Caco-2 (cell line): ENCODE measurements at regions not wholly inside any gene's neighbourhood (a gene's known extent, or its start where the extent isn't known, plus 50 kb on each side); places are given as distances from the start of the nearest gene placed in this dataset.

ENCODE experiments used
- BruUV-seq: library from RNA; stranded (reverse); fragments of 400-500 nt; replicated peaks from 2 replicates; lab custom pipeline; 2021; lab: Mats Ljungman, UMichigan
- CTCF ChIA-PET: fragments of 300-600 bp; sonication (Branson Sonifier 250); formaldehyde crosslinking; loops from one replicate; lab custom pipeline; 2022; ENCODE audit warnings: antibody characterized with exemption; lab: Charles Lee
- POLR2A ChIA-PET: fragments of 300-600 bp; sonication (Branson Sonifier 250); formaldehyde crosslinking; loops from one replicate; lab custom pipeline; 2022; ENCODE audit warnings: antibody characterized with exemption; lab: Charles Lee
- DNase-seq, 2 experiments: peaks; one replicate each; pipeline versions ENCODE4 v3.0.0 to v3.0.0-alpha.2; 2020 to 2022
- H3K27me3 ChIP-seq: replicated peaks from 2 replicates; pipeline ENCODE4 v1.6.0; 2011; ENCODE audit warnings: low read length; ENCODE audit not compliant: control insufficient read depth, insufficient read depth
- H3K36me3 ChIP-seq: 2 replicates; pipeline ENCODE4 v1.5.1; 2011; ENCODE audit warnings: low read length; ENCODE audit not compliant: control insufficient read depth, insufficient read depth
- H3K4me1 ChIP-seq: fragments of 250-450 bp; sonication (Bioruptor Pico); 2 replicates; pipeline ENCODE4 v1.5.1; 2020; ENCODE audit warnings: mild to moderate bottlenecking
- H3K4me3 ChIP-seq: 2 replicates; pipeline ENCODE4 v1.5.1; 2011; ENCODE audit warnings: low read depth, mild to moderate bottlenecking, control low read depth, low read length
- H3K9me3 ChIP-seq: fragments of 250-450 bp; sonication (Bioruptor Pico); 2 replicates; pipeline ENCODE4 v1.5.1; 2020; ENCODE audit warnings: mild to moderate bottlenecking, moderate library complexity
- H3K27ac Mint-ChIP-seq: one replicate; pipeline ENCODE4 v1.8.0; 2022; ENCODE audit warnings: mixed read lengths; ENCODE audit not compliant: unreplicated experiment
- H3K27me3 Mint-ChIP-seq: one replicate; pipeline ENCODE4 v1.8.0; 2022; ENCODE audit warnings: mixed read lengths; ENCODE audit not compliant: insufficient read depth, unreplicated experiment
- H3K36me3 Mint-ChIP-seq: one replicate; pipeline ENCODE4 v1.8.0; 2022; ENCODE audit warnings: mild to moderate bottlenecking, mixed read lengths; ENCODE audit not compliant: insufficient read depth, unreplicated experiment
- H3K4me1 Mint-ChIP-seq: one replicate; pipeline ENCODE4 v1.8.0; 2022; ENCODE audit warnings: low read depth, mixed read lengths; ENCODE audit not compliant: unreplicated experiment
- H3K4me3 Mint-ChIP-seq: one replicate; pipeline ENCODE4 v1.8.0; 2022; ENCODE audit warnings: mild to moderate bottlenecking, moderate library complexity, mixed read lengths; ENCODE audit not compliant: unreplicated experiment
- H3K9me3 Mint-ChIP-seq: one replicate; pipeline ENCODE4 v1.8.0; 2022; ENCODE audit warnings: mixed read lengths; ENCODE audit not compliant: unreplicated experiment
- intact Hi-C: fragments of 100-400 bp; cut with micrococcal nuclease; formaldehyde crosslinking; loops from one replicate; pipeline ENCODE4 v1.10.0; 2022; ENCODE audit not compliant: unreplicated experiment
- TF ChIP-seq, protein P1 (sequence below), 2 experiments: fragments of 200-600 bp in 1 of 2; IDR thresholded peaks; 1 replicate in 1 of 2; 2 replicates in 1 of 2; pipeline versions ENCODE4 v1.5.1 to v1.8.0; 2011 to 2022; ENCODE audit warnings: antibody characterized with exemption in 1 of 2, control low read depth in 1 of 2, inconsistent platforms in 1 of 2, low read depth in 1 of 2, low read length in 1 of 2, mild to moderate bottlenecking in 1 of 2, moderate library complexity in 1 of 2; ENCODE audit not compliant: insufficient read depth in 1 of 2, severe bottlenecking in 1 of 2, unreplicated experiment in 1 of 2

DNA sequence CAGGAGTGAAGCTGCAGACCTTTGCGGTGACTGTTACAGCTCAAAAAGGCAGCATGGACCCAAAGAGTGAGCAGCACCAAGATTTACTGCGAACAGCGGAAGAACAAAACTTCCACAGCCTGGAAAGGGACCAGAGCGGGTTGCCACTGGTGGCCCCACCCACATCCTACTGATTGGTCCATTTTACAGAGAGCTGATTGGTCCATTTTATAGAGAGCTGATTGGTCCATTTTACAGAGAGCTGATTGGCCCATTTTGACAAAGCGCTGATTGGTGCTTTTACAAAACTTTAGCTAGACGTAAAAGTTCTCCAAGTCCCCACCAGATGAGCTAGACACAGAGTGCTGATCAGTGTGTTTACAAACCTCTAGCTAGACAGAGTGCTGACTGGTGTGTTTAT lies 134.2 kb upstream of the FRG1 start:
- Mint-ChIP-seq H3K4me1 (no peaks in the 10 kb centered on the region), H3K9me3 (peaks cover 17% of the 10 kb centered on the region), H3K27ac (no peak overlapping the region), H3K4me3 (no peak overlapping the region), H3K36me3 (peaks cover 9% of the 10 kb centered on the region), H3K27me3 (peaks cover 3% of the 10 kb centered on the region)
- DNase-seq = no peak
- Histone ChIP-seq H3K27me3 (no peaks in the 10 kb centered on the region), H3K4me1 (0 out of 2 replicates have a peak, but pooled peaks cover 5% of the 10 kb centered on the region), H3K9me3 (peaks cover 16% of the 10 kb centered on the region), H3K36me3 (no peaks in the 10 kb centered on the region), H3K4me3 (no peak overlapping the region)
- TF ChIP-seq, protein P1, sequence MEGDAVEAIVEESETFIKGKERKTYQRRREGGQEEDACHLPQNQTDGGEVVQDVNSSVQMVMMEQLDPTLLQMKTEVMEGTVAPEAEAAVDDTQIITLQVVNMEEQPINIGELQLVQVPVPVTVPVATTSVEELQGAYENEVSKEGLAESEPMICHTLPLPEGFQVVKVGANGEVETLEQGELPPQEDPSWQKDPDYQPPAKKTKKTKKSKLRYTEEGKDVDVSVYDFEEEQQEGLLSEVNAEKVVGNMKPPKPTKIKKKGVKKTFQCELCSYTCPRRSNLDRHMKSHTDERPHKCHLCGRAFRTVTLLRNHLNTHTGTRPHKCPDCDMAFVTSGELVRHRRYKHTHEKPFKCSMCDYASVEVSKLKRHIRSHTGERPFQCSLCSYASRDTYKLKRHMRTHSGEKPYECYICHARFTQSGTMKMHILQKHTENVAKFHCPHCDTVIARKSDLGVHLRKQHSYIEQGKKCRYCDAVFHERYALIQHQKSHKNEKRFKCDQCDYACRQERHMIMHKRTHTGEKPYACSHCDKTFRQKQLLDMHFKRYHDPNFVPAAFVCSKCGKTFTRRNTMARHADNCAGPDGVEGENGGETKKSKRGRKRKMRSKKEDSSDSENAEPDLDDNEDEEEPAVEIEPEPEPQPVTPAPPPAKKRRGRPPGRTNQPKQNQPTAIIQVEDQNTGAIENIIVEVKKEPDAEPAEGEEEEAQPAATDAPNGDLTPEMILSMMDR (IDR thresholded peaks at IDR 0.05; ENCODE audit: insufficient read depth in 1 of 2, low read depth in 1 of 2, low read length in 1 of 2, severe bottlenecking in 1 of 2, unreplicated experiment in 1 of 2) = no peak
- POLR2A ChIA-PET = no interaction called here
- no TSS peak for BruUV-seq
- intact Hi-C loops = no loop called here
- CTCF ChIA-PET = interaction anchor here (1.4 kb wide), 1 partner anchor 13 kb away, joined by 4 read pairs; no protein-coding TSS in a partner anchor

DNA sequence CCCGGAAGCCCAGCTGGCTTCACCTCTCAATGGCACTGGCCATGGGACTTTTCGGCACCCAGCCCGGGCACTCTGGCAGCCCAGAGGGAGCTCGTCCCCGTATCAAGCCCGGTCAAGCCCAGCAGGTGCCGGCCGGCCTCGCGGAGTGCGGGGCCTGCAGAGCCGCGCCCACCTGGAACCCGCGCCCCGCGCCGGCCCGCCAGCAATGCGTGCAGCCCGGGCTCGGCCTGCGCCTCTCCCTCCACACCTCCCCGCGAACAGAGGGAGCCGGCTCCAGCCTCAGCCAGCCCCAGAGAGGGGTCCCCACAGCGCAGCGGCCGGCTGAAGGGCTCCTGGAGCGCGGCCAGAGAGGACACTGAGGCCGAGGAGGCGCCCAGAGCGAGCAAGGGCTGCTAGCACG lies 133.6 kb upstream of the FRG1 start:
- Mint-ChIP-seq H3K36me3 (peaks cover 9% of the 10 kb centered on the region), H3K4me3 (no peak overlapping the region), H3K27me3 (peaks cover 3% of the 10 kb centered on the region), H3K4me1 (no peaks in the 10 kb centered on the region), H3K27ac (no peak overlapping the region), H3K9me3 (peaks cover 18% of the 10 kb centered on the region)
- intact Hi-C loops = no loop called here
- no peaks in the 10 kb centered on the region for H3K27me3 ChIP-seq
- TF ChIP-seq, protein P1 (IDR thresholded peaks at IDR 0.05; ENCODE audit: insufficient read depth in 1 of 2, low read depth in 1 of 2, low read length in 1 of 2, severe bottlenecking in 1 of 2, unreplicated experiment in 1 of 2) = no peak
- peaks cover 21% of the 10 kb centered on the region for H3K9me3 ChIP-seq
- no TSS peak for BruUV-seq
- POLR2A ChIA-PET = no interaction called here
- DNase-seq = no peak
- H3K4me3 ChIP-seq = no peak overlapping the region
- 0 out of 2 replicates have a peak, but pooled peaks cover 7% of the 10 kb centered on the region for H3K4me1 ChIP-seq
- no peaks in the 10 kb centered on the region for H3K36me3 ChIP-seq
- CTCF ChIA-PET = interaction anchor here (1.4 kb wide), 1 partner anchor 14 kb away, joined by 4 read pairs; no protein-coding TSS in a partner anchor

DNA sequence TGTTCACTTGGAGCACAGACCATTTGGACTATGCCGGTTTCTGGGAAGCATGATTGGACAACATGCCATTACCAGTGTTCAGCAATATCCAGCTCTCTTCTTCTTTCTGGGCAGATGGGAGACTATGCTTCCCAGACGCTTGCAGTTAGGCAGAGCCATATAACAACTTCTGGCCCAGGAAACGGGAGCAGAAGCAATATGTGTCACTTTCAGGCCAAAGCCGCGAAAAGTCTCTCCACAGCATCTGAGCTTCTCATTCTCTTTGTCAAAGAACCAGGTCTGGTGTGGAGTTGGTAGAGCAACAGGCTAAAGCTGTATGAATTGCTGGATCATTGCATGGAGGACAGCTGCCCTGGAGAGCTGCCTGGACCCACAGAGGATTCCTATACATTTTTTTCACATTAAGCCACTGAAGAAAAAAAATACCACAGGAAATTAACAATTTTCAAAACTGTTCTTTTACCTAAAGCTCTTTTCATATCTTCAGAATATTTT lies 131.4 kb upstream of the FRG1 start:
- TF ChIP-seq, protein P1 (IDR thresholded peaks at IDR 0.05; ENCODE audit: insufficient read depth in 1 of 2, low read depth in 1 of 2, low read length in 1 of 2, severe bottlenecking in 1 of 2, unreplicated experiment in 1 of 2) = no peak
- Histone ChIP-seq H3K9me3 (peaks cover 24% of the 10 kb centered on the region), H3K4me3 (no peak overlapping the region), H3K27me3 (no peaks in the 10 kb centered on the region), H3K4me1 (0 out of 2 replicates have a peak, but pooled peaks cover 7% of the 10 kb centered on the region), H3K36me3 (no peaks in the 10 kb centered on the region)
- peaks cover 3% of the 10 kb centered on the region for H3K27me3 Mint-ChIP-seq
- H3K27ac Mint-ChIP-seq = no peak overlapping the region
- intact Hi-C loops = no loop called here
- POLR2A ChIA-PET = no interaction called here
- no peak for DNase-seq
- BruUV-seq = no TSS peak
- peak overlapping the region; percentile 69 for H3K4me3 Mint-ChIP-seq
- H3K4me1 Mint-ChIP-seq = no peaks in the 10 kb centered on the region
- peaks cover 14% of the 10 kb centered on the region for H3K36me3 Mint-ChIP-seq
- H3K9me3 Mint-ChIP-seq = peaks cover 31% of the 10 kb centered on the region
- CTCF ChIA-PET = no interaction called here
